ENCODE measurements at regions not wholly inside any gene's neighbourhood (a gene's known extent, or its start where the extent isn't known, plus 50 kb on each side); places are given as distances from the start of the nearest gene placed in this dataset.

DNA sequence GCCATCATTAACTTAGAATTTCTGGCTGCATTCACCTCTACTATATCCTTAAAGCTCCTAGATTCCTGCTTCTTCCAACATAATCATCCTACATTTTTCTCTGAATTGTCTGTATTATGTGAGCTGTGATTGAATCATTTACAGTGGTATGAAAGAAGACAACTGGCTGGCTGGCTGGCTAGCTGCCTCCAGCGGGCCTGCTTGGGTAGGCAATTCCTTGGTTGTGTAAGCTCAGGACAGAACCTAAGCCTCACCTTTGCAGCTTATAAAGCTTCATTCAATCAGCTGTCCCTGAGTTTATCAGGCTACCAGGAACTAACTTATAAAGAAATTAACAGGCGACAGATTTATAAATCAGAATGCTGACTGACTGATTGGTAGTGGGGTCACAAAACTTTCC, 162.7 kb upstream of the NR3C1 start:
- DNase-seq = no peak

DNA sequence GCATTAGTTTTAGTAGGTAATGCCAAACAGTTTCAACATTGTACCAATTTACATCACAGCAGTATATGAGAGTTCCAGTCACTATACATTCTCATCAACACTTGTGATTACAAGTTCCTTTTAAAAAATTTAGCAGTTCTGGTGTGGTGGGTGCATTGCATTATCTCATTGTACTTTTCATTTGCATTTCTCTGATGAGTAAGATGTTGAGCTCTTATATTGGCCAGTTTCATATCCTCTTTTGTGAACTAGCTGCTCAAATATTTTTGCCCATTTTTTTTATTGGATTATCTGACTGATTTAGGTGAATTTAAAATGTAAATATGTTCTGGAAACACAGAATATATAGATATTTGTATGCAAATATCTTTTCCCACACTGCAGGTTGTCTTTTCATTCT, 160.9 kb upstream of the NR3C1 start:
- no peak for DNase-seq

DNA sequence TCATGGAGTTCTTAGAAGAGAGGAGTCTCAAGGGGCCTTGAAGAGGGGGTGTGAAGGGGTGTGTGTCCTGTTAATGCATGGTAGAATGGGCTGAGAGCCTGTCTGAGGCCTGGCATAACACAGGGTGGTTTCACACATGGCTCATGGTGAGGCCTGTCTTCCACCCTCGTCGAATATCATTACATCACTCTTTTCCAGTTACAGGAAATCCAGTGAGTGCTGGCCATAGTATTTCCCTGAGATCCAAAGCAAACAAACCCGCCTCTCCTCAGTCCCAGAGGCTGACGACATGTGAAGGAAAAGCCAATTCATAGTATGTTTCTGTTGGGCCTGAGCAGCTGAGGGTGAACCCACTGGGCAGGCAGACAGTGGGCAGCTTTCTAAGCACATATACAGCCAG, 159.4 kb upstream of the NR3C1 start:
- DNase-seq = no peak

DNA sequence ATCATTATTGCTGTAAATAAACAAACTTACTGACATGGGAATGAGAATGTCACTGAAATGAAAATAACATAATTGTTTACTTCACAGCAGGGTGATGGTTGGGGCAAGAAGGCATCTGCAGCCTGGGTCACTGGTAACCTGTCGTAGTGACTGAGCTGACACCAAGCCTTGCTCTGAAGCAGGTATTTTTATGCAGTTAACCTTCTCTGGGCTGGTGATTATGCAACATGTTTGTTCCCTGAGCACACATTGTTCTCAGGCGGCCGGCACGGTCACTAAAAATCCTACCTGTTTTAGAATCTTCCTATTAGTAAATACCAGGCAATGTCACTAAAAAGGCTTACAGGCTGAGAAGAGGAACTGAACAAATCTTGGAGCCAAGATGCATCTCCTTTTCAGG, 157.7 kb upstream of the NR3C1 start:
- no peak for DNase-seq

DNA sequence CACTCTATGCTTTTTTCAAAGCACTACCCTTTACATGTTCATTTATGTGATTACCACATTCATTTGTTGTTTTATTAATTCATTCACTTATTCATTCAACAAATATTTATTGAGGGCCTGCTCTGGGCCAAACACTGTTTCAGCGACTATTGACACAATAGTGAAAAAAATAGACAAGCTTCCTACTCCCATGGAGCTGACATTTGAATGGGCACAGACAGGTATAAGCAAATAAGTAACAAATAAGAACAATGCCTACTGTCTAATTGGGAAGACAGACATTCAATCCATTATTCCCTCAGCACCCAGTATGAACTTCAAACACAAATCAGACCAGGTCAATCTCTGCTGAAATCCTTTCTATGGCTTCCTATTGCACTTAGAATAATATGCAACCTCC, 156.9 kb upstream of the NR3C1 start:
- no peak for DNase-seq

DNA sequence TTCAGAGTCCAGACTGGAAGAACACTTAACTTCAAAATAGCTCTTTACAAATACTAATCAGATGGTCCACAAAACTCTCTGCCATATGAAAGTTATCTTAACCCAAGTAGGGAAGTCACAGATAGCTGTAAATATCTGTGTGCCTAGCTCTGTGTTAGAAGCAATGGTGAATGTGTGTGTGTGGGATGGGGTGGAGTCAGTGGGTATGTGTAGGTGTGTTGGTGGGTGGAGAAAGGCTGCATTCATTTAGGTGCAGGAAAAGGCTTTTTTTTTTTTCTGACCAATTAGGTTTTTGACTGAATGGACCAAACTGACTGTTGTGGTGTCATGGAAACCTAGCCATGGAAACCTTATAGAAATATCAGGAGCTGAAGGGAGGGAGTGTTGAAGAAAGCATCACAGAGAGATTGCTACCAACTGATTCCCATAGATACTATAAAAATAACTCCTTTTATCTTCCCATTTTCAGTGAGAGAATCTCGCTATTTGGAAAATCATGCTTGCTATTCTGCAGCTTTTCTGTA, 156.2 kb upstream of the NR3C1 start:
- DNase-seq = no peak

DNA sequence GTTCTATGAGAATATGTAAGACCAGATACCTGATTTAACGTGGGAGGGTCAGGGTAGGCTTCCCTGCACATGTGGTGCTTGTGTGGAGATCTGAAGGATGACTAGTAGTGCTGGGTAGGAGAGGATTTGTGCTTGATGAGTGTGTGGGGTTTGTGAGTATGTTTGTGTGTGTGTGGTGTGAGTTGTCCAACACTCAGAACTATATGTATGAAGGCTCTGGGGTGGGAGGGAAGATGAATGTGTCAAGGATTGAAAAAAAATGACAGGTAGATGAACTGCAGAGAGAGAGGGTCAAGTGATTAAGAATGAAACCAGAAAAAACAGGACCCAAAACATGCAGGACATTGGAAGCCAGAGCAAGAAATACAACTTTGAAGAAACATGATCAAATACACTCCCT, 154.6 kb upstream of the NR3C1 start:
- no peak for DNase-seq

DNA sequence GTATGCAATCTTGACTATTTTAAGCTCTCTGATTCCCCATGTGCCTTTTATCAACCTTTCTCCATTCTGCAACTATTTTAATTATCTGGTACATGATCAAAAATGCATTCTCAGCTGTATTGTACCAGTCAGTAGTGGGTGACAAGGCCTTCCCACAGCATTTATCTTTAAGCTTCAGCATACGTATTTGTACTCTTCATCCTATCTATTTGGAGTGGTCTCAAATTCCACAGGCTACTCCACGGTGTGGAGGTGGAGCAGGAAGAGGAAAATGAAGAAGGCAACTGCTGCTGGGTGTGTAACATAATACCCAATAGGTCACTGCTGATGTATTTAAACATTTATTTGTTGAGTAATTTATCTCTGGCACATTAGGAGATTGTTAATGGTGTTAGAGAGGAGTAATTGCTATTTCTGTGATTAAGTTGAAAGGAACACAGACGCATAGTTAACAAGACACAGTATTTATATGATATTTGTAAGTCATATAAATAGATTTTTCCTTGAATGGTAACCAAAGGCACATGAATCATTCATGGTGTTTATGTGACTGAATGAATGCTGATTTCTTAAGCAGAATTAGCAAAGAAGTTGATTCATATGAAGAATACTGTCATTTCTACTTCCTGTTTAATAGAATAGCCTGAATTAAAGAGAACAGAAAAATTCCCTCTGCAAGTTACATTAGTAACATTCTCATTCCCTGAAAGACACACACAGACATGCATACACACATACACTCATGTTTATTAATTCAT, 153.8 kb upstream of the NR3C1 start:
- no peak for DNase-seq

DNA sequence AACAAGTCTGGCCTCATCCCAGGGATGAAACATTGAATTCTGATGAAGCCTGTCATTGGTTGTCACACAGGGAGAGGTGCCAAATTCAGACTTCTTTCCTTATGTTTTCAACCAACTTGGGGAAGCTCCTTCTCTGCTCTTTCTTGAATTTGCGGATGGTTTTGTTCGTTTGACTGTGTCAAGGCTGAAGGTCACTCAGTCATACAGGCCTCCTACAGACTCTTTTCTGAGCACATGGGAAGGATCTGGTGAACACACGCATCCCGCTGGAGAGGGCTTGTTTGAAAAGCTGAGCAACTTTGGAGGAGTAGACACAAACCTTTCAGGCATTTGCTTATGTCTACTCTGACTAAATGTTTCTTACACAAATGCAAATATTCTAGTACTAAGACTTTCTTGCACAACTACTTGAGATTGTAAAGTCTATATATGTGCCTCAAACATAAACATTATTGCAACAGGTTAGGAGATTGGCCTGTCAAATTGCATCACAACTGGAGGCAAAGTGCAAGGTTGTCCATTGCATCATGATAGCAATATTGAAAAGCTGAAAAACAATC, 151.5 kb upstream of the NR3C1 start:
- DNase-seq = no peak

DNA sequence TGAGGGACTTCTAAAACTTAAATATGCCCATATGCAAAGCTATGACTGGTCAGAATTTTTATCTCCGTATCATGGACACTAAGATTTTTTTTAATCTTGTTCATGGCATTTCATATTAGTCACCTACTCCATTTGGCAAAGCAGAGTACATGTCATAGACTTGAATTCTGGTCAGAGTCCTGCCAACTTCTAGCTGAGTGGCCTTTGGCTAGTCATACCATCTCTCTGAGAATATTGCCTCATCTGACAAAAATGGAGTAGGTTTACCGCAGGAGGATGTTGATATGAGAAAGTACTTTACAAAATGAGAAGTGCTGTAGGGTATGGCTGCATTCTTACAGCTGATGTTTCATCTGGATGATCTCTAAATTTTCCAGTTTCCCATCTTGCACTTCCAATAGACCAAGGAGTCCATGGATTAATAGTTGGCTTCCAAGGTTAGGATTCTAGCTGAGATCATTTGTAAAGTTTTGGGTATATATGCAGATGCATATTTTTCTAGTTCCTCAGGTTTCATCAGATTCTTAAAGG, 150.8 kb upstream of the NR3C1 start:
- no peak for DNase-seq

DNA sequence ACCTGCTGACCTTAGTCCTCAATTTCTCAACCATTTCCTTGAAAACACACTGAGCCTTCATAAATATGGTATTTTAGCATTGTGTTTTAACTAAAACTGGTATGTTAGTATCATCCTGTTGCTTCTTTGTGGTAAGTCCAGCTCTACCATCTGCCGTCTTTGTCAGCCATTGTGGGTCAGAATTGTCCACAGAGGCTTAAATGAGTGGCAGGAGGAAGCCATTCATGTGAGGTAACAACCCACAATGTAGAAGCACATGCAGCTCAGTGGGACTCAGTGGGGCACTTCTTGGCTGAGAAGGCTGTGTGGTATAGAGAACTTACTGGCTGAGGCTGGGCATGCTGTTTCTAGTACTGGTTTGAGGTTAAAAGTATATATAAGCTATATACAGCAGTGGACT, 149.2 kb upstream of the NR3C1 start:
- no peak for DNase-seq

DNA sequence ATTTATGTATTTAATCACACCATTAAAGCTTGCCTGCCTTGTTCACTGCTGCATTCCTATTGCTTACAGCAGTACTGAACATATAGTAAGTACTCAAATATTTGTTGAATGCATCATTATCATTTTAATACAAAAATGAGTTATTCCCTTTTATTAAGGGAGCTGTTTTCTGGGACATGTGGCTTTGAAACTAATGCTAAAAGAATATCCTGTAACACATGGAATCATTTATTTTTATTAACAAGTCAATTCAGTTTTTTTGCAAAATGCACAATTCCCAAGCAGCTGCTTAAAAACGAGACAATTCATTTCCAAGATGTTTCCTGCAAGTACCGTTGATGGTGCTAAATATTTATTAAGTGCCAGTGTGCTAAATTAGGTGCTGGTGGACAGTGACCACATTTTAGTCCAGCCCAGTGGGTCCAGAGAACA, 148.3 kb upstream of the NR3C1 start:
- no peak for DNase-seq

DNA sequence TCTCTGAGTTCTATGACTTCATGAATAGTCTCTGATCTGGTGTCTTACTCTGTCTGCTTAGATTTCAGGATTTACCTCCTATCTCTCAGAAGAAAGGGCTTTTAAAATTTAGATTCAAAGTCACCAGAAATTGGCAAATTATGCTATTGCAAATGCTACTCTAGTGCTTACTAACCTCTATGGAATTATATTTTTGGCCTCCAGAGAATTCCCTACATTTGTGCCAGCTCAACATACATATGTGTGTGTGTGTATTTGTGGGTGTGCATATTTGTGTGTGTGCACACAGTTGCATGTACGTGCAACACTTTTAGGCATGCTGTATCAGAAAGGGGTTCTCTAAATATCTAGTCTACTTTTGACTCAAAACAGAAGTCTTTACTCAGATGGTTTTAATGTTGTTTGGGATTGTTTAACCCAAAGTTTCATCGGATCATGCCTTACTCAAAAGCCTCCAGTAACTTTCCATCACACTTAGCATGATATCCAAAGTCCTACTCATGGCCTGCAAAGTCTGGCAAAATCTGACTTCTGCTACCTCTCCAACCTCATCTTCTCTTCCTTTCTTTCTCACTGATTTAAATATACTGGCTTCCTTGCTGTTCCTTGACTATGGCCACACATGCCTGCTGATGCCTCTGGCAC, 147.6 kb upstream of the NR3C1 start:
- DNase-seq = no peak

DNA sequence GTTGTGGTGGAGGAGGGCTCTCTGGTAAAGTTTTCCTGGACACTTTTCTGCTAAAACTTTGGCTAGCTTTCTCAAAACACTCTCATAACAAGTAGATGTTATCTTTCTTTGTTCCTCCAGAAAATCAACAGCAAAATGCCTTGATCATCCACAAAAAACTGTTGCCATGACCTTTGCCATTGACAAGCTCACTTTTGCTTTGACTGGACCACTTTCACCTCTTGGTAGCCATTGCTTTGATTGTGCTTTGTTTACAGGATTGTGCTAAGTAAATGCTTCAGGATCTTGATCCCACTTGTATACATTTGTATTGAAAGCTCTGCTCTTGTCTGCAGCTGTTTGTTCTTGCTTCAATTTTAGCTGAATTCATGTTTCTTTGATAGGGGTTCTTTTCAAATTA, 143.9 kb upstream of the NR3C1 start:
- DNase-seq = no peak

DNA sequence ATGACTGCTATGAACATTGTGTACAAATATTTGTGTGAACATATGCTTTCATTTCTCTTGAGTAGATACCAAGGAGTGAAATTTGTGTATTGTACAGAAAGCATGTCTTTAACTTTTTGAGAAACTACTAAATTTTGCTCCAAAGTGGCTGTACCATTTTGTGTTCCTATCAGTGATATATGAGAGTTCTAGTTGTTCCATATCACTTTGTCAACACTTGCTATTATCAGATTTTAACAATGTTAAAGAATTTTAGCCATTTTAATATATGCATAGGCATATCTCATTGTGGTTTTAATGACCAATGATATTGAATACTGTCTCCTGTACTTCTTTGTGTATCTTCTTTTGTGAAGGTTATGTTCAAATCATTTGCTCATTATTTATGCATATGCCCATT, 142.9 kb upstream of the NR3C1 start:
- no peak for DNase-seq

DNA sequence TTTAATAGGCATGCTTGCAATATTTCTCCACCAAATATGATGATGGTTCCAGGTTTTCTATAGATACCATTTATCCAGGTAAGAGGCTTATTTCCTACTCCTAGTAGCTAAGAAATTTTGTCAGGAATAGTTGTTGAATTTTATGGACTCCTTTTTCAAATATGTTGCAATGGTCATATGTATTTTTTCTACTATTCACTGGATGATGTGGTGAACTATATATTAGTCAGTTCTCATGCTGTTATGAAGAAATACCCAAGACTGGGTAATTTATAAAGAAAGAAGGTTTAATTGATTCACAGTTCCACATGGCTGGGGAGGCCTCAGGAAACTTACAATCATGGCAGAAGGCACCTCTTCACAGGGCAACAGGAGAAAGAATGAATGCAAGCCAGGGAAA, 141.1 kb upstream of the NR3C1 start:
- no peak for DNase-seq

DNA sequence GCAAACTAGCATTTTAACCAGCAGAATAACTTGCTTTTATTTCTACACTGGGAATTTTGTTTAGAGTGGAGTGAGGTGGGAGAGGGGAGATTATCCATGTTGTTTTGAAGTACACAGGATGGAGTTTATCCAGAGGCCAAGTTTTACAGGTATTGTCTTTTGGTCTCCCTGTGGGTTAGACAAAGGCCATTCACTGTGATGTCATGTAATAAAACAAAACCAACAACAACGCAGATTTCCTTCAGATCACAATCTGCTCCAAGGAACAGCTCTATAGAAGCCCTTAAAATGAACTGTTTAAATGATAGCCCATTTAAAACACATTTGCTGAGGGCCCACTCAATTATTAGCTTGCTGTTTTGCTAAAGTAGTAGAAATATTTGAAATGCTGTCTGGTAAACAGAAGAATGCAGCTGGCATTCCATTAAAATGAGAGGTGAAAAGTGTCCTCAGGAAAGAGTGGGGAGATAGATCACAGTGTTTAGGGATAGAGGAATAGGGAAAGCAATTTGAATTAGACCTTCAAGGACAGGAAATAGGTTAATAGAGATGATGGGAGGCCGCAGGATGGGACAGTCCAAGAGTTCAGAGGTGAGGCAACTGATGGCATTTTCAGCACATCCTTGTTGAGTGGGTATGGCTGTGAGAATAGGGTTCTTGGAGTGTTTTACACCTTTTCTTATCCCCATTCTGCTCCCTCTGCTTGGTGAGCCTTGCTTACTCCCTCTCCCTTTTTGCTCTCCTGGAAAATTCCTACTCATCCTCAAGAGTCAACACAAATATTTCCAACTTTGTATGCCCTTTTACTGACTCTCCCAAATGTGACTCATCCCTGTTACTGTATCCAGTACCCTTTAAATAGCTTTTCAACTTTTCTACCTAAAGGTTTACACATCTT, 140.1 kb upstream of the NR3C1 start:
- DNase-seq = no peak

DNA sequence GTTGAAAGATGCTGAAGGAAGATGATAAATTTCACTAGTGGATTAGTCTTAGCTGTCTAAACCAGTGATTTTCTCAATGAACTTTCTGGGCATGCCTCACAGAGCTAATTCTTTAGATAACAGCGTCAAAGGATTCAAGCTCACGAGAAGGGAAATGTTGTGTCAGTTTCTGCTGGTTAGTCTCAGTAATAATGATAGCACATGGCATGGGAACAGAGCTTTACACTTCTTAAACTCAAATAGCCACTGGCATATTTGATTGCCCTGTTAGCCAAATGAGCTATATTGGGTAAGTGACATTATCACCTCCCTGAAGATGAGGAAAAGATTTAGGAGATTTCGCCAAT, 139.3 kb upstream of the NR3C1 start:
- no peak for DNase-seq

DNA sequence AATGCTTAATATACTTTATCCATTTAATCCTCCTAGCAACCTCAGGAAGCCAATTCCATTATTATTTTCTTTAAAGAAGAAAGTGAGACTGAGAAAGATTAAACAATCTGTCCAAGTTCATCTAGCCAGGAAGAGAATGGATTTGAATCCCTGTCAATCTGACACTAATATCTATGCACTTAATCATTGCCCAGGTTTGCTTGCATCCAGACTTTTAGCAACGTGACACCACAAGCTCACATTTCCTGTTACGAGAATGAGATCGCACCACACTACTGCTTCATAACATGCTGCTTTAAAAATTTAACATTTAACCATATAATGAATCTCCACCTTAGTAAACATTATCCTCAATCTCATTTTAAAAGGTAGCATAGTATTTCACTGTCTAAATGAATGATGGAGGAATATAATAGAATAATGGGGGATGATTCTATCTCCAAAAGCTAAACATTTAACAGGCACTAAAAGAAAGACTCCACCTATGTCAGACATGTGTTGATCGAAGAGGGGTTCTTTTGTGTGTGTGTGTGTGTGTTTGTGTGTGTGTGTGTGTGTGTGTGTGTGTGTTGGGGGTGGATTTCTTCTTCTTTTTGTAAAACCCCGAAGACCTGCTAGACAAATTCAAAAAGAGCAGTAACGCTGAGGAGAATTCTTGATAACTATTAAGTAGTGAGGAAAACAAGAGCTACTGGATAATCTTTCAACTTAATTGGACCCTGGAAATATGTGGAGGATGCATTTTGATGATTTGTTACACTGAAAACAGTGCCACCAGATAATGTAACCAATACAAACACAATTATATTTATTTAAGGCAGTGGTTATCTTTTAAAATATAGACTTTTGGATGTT, 138.7 kb upstream of the NR3C1 start:
- no peak for DNase-seq

DNA sequence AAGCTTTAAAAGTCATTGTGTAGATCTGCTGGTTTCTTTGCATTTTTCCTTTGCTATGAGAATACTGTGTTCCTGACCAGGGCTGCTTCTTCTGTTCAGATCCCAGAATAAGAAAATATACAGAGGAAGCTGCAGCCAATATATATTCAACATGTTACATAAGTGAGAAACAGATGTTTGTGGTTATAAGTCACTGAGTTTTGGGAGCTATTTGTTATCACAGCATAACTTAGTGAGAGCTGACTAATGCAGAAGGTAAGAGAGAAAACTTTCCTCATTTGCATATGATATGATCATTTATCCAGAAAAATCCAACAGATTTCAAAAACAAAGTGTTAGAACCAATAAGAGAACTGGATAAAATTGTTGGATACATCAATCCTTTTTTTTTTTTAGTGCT, 136.3 kb upstream of the NR3C1 start:
- no peak for DNase-seq

DNA sequence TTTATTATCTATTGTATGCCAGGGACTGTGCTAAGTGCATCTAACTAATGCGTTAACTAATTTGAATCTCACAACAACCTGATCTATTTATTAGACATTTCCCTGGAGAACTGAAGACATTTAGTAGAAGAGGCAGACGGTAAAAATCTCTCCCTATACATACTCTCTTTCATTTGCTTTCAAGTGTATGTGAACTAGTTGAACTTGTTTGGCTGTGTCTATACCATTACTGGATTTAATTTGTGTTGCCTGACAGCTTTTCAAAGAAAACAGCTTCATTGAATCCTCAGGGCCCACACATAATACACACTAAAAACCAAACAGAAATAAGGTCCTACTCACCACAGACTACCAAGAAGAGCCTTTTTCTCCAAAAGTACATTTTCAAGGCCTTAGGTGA, 133.6 kb upstream of the NR3C1 start:
- no peak for DNase-seq

All from anterior cingulate cortex (tissue), 58 donors.